HG03469 (cell line): ENCODE measurements at regions not wholly inside any gene's neighbourhood (a gene's known extent, or its start where the extent isn't known, plus 50 kb on each side); places are given as distances from the start of the nearest gene placed in this dataset.
A peak's percentile ranks its signal among the peaks of the same experiment; 100 is the strongest.
"Not testable (repeated sequence)": the region's sequence is repeated elsewhere in the genome, so short reads cannot be mapped to it uniquely, and the experiment has no call there.

Experiments
- ATAC-seq: cut with Tn5 transposase; IDR thresholded peaks from one replicate; pipeline ENCODE4 v1.9.1; 2021; ENCODE audit warnings: mild to moderate bottlenecking, moderate library complexity, moderate number of reproducible peaks; ENCODE audit not compliant: unreplicated experiment

DNA sequence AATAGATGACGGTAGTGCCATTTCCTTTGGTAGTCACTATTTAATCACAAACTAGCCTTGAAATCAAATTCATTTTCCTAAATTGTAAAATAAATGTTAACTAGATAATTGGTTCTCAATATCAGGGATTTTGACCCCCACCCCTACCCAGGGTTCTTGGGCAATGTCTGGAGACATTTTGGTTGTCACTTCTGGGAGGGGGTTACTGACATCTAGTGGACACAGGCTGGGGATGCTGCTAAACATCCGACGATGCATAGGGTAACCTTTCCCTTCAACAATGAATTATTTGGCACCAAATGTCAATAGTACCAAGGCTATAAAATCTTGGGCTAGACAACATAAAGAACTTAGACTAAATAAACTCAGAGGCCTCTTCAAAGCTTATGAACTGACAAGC is 285.8 kb upstream of the TRPC5 start:
- ATAC-seq: no peak

DNA sequence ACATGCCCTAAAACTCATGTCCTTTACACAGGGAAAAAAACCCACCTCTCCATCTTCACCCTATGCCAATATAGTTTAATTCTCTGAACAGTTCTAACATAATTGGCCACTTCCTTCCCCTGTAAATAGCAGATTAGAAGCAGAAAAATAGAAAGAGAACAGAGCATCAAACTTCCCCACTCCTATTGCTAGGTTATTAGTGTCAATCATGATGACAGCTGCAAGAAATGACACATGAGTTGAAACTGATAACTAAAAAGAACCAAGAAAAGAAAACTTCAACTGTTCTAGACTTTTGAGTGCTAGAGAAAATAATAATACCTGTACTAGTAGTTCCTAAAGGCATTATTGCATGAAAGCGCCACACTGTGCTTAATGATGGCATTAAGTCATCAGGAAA is 284.5 kb upstream of the TRPC5 start:
- ATAC-seq: no peak

DNA sequence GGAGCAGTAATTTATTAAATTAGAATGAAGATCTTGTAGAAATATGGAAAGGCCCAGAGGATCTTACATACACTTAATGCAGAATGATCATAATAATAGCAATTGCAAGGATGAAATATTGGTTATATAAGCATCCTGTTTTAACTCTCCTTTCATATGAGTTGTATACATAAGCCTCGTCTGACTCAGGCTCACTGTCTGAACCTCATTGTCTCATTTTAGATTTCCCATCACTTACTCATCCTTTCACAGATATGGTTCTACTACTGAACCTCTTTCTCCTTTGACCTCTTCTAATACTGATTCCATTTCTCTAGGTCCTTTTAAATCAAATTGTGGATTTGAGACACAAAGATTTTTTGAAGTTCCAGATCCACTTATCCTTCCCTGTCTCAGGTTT is 277.3 kb upstream of the TRPC5 start:
- no peak for ATAC-seq

DNA sequence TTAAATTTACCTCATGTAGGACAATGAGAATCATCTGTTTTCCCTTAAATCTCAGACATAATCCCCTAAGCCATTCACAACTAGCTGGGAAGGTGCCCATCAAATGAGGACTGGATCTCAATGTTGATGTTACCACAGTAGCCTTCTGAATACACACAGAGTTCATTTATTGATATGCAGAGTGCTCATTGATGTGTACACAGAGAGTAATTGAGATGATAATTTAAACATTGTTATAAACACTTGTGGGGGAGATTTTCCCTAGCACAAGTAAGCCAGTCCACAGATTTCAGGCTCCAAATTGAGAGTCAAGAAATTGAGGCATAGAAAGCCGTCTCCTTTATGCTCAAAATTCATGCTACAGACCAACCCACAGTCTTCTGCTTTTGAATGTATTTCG is 273.4 kb upstream of the TRPC5 start:
- ATAC-seq: no peak

DNA sequence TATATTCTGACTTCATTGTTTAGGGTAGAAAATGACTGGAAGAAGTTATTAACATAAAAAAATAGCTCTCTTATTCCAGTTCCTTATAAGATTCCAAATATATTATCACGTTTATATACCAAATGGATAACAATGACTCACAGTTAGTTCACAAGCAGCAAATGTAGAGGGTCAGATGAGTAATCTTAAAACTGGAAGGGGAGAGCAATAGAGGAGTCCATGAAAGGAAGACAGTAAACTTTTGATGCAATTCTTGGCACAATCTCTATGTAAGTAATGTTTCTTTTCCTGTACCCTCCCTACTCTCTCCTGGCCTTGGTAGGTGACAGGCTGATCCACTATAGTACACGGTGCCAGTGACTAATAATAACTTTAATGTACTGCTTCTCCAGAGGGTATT is 259.0 kb upstream of the TRPC5 start:
- no peak for ATAC-seq

DNA sequence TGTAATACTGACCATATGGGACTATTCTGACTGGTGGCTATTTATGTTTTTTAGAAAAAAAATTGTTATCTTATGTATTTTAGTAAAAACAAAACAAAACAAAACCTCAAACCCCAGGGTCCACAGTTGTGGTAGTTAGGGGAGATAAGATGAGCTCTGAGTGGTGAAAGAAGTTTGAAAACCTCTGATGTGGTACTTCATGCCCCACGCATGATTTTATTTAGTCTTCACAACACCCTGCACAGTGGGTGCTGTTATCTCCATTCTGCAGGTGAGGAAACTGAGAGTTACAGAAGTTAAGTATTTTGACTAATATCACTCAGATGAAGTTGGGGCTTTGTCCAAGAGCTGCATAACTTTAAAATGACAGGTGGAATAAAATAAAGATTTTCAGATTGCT is 230.6 kb upstream of the TRPC5 start:
- ATAC-seq: no peak

DNA sequence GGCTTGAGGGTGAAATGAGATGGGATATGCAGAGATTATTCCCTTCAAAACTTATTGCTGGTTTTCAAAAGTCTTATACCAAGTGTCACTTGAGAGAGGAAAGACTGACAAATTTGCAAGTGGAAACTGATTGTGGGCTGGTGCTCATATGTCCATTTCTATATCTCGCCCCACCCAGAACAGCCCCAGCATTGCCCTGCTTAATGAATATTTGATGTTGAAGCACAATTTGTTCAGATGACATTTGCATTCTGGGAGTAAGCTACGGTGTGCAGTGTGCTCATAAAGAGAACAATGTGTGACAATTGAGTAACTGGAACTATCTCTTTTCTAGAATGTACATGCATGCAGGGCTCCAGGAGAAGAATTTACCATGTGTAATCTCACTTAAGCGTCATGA is 223.5 kb upstream of the TRPC5 start:
- ATAC-seq: no peak

DNA sequence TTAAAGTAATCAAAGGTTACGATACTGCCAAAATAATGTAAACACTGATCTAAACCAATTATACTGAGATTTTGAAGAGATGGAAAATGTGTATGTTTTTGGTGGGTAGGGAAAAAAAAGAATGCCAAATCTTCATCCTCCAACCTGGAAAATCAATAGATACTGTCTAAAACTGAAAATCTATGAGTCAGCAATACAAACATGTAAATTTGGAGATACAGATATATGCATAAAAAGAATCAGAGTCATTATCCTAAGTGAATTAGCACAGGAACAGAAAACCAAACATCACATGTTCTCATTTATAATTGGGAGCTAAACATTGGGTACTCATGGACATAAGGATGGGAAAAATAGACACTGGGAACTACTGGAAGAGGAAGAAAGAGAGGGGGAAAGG is 197.4 kb upstream of the TRPC5 start:
- no peak for ATAC-seq

DNA sequence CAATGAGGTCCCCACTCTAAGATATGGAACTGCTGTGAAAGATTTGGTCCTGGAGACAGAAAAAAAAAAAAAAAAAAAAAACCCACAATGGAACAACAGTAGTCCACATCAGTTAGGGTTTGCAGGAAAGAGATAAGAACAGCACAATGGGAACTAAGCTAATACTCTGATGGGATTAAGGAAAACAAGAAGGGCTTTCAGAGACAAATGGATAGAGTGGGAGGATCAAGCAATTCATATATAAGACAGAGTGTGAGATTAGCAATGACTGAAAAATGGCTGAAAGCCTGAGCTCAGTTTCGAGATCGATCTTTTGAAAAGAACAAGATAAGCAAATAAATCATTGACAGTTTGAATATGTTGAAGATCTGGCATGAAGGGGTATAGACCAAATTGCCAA is 188.4 kb upstream of the TRPC5 start:
- no peak for ATAC-seq

DNA sequence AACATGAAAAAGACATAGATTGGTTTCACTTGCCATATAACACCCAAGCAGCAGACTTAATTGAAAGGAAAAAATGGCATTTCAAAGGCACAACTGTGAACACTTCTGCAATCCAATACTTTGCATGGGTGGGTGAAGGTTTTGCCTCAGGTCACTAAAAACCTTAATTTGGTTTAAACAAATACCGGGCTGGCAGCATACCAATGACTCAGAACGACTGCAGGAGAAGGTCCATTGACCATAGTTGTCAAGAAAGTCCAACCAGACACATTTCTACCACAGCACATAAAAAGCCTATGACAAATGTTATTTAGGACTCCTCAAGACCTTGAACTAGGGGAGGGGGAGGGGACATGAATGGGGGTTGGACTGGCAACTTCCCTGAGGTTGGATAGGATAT is 183.6 kb upstream of the TRPC5 start:
- no peak for ATAC-seq

DNA sequence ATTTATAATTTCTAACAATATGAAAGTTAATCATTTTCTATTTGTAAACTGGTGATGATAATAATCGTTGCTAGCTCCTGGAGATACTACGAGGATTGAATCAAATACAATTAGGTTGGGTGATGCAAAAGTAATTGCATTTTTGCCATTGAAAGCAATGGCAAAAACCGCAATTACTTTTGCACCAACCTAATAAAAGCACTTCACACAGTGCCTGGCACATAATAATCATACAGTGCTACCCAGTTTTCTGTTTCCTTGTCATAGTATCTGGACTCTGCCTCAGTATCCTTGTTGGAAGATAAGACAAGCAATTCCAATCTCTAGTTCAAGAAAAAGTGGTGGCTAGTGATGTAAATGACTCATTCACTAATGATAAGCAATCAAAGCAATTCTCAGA is 176.8 kb upstream of the TRPC5 start:
- no peak for ATAC-seq

DNA sequence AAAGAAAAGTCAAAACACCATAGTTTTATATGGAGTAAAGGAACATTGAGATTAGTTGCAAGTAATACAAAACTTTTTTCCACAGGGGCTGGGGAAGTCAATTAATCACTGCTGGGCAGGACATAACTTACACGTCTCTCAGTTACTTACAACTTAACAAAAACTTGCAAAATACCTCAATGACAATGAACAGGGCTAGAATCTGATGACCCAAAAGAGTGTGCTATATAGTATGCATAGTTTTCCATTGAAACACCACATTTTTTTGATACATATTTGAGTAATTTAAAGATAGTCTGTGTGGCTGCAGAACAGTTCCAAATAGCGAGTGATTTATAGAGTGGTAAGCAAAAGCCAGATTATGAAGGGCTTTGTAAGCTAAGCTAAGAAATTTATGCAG is 172.3 kb upstream of the TRPC5 start:
- no peak for ATAC-seq

DNA sequence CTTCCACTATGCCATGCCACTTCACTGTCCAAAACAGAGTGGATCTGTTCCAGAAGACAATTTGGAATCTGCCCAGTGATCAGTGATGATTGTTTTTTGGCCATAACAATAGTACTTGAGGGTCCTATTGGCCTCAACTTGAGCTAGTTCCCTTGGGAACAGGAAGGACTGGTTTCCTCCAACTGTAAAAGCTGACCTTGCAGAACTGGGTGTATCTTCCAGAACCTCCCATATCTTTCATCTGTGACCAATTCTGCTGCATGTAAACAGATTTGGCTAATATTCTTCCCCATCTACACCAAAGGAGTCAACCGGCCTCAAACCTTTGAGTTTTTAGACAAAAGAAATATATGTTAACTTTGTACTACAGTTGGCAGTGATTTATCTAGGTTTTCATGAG is 165.1 kb upstream of the TRPC5 start:
- ATAC-seq: no peak

DNA sequence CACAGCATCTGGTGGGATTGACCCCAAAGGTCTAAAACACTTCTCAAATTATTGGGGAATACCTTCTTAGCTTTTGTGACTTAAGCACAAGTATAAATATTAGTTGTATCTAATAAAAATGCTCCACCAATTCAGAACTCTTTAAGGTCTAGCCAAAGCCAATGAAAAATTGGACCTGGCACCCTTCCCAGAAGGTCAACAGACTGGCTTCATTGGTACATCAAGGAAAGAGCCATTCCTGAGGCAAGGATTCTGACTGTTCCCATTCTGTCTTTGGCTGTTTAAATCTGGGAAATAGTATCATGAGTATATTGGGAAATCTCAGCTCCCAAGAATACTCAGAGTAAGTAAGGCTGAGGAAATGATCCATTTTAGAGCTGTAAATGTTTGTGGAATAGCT is 153.0 kb upstream of the TRPC5 start:
- ATAC-seq: no peak

DNA sequence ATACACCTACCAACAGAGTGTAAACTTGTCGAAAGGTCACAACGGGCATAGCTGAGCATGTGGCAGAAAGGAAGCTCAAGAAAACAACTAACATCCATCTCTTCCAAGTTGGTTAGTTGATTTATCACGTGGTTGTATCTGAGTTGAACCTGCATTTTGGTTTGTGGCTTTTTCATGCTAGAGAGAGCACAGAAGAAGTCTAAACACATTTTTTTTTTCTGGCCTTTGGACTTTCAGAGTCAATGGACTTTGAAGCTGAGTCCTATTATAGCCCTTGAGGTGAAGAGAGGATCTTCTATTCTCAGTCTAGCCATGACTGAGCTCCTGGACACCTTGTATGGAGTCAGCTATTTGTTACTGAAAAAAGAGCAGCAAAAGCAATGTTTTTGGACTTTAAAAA is 150.6 kb upstream of the TRPC5 start:
- ATAC-seq: no peak

DNA sequence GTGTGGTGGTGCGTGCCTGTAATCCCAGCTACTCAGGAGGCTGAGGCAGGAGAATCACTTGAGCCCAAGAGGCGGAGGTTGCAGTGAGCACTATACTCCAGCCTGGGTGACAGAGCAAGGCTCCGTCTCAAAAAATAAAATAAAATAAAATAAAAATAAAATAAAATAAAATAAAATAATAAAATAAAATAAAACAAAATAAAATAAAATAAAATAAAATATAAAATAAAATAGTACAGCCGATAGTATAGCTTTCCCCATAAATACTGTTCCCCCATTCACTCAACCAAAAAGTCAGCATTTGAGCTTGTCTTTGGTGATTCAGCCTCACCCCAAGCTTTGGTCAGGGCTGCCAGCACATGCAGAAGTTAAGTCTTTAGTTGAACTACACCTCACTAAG is 144.2 kb upstream of the TRPC5 start:
- ATAC-seq: not testable (repeated sequence)

DNA sequence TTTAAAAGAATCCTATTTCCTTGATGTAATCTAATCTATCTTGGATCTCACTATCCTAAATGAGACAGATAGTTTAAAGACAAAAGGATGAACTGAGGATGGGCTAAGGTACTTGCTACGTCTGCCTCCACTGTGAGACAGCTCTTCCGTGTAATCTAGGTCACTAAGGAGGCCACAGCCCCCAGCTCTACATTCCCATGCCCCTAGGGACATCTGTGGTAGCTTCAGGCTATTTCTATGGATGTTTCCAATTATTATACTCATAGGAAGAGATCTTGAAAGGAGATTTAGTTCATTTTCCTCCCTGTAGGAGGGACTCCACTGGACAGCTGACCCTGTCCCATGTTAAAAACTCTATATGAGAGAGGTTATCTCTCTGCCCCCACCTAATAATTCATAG is 140.8 kb upstream of the TRPC5 start:
- no peak for ATAC-seq

DNA sequence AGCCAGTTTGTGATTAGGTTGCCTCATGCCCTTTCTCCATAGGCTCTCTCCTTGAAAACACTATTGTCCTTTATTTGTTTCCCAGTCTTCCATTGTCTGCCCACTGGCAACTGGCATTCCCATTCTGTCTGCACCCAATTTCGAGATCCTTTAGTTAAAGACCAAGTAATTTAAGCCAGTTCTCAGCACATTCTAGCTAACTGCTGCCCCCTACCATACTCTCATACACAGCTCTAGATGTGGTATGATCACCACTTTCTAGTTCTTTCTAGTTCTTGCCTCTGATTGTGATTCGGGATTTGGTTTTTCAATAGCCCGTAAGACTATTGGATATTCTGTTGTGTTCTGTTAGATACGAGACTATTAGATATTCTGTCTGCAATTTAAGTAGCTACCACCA is 135.8 kb upstream of the TRPC5 start:
- no peak for ATAC-seq

DNA sequence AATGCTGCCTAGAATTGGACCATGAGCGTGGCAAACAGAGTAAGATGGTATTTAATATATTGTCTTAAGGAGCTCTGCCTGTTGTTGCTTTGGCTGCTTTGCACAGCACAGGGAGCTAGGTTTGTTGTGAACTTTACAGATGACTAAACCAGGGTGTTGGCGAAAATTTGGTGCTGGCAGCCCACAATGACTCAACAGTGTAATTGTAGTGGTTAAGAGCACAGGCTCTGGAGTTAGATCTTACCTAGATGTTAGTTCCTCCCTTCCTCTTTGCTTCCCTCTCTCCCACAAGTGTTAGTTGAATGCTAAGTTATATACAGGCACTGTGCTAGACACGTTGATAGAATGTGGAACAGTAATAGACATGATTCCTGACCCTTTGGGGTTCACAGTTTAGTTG is 128.9 kb upstream of the TRPC5 start:
- peak; percentile 78 for ATAC-seq

DNA sequence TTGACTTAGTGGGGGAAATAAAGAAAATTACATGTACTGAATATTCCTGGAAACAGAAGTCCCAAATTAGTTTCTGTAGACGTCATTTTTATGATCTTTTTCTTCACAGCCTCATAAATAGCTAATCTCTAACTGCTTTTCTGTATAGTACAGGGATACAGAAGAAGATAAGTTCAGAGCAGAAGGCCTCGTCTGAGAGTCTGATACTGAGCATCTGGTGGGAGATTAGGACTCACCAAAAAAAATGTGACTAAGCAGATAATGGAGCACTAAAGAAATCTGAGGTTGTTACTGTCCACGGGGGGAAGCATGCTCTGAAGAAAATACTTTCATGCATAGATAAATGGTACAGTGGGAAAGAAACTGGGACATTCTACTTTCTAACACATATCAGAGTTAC is 115.3 kb upstream of the TRPC5 start:
- no peak for ATAC-seq

DNA sequence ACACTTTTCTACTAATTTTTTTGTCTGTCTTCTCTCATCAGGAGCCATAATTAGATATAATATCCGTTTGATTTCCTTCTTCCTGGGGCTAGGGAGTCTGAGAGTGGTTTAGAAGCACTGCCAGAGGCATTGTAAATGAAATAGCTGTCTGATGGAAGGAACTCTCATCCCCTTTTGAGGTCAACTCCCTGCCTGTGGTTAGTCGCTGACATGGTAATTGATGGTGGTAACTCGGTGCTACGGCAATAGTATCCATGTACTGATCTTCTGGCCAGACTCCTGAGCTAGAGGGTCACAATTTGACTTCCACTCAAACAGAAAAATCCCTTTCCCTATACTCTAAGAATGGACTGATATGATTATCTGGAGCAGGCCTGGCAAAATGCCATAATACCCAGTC is 108.1 kb upstream of the TRPC5 start:
- no peak for ATAC-seq

DNA sequence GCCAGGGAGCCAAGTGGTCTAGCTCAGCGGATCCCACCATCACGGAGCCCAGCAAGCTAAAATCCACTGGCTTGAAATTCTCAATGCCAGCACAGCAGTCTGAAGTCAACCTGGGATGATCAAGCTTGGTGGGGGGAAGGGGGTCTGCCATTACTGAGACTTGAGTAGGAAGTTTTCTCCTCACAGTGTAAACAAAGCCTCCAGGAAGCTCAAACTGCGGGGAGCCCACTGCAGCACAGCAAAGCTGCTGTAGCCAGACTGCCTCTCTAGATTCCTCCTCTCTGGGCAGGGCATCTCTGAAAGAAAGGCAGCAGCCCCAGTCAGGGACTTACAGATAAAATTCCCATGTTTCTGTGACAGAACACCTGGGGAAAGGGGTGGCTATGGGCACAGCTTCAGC is 98.8 kb upstream of the TRPC5 start:
- not testable (repeated sequence) for ATAC-seq

DNA sequence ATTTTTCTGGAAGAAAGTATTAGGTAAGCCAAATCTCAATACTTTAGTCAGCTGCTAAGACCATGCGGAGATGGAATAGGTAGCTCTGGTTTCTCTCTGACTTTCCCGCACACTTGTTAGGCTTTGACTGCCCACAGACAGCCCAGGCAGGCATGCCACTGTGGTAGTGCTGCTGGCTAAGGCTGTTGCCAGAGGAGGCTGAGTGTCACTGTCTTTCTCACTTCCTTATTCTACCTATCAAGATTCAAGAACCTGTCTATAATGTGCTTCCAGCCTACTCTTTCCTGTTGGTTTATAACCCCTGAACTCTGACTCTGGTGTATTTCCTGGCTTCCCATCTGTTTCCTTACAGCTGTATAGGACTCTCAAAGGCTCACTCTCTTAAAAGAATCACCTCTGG is 81.8 kb upstream of the TRPC5 start:
- peak; percentile 54 for ATAC-seq

DNA sequence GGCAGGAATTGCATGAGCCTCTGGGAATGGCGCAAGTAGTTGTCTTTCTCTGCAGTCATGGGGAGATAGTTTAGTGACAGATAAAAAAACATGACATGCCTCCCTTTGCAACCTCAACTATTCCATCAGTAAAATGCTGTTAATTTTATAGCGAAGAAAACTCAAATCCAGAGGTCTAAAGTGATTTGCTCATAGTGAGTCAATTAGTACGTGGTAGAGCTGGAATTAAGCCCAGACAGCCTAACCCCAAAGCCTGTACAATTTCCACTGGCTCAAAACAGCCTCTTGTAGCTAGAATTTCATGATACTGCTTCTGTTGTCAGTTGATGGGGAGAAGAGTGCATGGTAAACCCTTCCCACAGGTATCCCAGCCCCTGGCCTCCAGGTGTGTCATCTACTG is 81.3 kb upstream of the TRPC5 start:
- no peak for ATAC-seq
